Right hindlimb (tissue), 1 donor: ENCODE measurements at regions not wholly inside any gene's neighbourhood (a gene's known extent, or its start where the extent isn't known, plus 50 kb on each side); places are given as distances from the start of the nearest gene placed in this dataset.

ENCODE experiments used
- DNase-seq: peaks from one replicate; pipeline ENCODE4 v3.0.0-alpha.2; 2018

DNA sequence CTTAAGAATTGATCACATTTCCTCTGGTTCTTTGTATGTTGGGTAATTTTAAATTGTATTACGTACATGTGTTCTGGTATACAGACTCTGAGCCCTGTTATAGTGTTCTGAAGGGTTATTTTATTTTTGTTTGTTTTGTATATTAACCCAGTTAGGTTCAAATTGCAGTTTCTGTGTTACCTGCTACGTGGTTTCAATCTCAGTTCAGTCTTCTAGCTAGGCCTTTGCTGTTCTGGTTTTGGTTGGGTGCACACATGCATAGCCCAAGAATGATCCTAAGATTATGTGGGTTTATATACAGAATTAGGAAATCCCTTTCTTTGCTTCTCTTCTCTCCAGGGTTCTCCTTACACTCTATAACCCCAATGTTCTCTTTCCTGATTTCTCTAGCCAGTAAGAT is 161.0 kb downstream of the PPP1R2C start:
- no peak for DNase-seq

DNA sequence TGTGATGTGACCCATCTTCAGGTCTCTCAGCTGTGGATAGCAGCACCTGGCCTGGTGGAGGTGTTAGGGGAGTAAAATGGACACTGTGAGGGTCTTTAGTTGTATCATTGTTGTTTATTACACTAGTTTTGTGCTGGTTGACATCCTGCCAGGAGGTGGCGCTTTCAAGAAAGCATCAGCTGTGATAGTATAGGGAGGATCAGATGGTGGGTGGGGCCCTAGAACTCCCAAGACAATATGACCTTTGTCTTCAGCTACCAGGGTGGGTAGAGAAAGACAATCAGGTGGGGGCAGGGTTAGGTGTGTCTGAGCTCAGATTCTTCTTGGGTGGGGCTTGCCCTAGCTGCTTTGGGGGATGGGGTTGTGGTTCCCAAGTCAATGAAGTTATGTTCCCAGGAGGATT is 162.8 kb downstream of the PPP1R2C start:
- no peak for DNase-seq

DNA sequence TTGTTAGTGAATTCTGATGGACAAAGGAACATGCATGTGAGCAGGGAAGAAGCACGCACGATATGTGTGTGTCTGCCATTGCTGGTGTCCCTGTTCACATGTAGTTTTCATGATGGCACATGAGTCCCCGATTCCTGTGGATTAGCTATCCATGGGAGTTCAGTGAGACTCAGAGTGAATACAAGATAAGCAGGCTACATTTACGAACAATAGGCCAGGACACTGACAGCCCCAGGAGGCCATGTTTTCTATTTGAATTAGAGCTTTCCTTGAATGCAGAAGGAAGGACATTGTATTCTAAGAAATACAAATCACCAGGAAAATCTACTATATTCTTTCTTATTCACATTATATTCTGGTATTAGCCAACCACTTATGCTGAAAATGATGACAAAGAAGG is 171.4 kb downstream of the PPP1R2C start:
- no peak for DNase-seq

DNA sequence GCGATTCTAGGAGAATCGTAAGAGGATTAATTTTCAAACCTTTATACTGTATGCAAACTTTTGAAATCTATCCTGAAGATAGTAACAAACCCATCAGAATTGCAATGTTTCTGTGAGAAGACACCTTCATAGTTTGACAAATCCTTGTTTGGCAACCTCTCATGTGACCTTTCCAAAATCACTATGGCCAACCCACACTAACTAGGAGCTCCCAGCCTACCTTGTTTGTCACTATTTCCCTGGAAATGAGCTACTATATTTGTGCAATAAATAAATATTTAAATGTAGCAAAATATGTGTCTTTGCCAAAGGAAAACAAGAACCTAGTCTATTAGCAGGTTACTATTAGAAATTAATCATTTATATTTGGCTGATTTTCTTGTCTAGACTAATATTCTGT is 173.7 kb downstream of the PPP1R2C start:
- no peak for DNase-seq

DNA sequence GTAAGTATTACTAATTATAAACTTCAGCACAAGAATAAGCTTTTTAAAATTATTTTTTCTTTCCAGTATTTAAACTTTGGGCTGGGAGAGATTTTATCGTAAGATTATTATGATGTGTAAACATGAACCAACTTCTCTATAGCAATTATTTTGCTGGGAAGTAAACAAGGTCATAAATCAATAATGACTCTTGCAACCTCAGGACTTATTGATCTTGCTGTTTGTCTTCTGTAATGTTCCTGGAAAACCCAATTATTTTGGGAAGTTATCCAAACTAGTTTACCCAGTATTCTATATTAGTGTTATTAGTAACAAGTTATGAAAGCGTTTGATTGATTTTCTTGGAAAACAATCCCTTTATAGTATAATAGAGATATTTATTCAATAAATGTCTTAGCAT is 174.9 kb downstream of the PPP1R2C start:
- DNase-seq = no peak

DNA sequence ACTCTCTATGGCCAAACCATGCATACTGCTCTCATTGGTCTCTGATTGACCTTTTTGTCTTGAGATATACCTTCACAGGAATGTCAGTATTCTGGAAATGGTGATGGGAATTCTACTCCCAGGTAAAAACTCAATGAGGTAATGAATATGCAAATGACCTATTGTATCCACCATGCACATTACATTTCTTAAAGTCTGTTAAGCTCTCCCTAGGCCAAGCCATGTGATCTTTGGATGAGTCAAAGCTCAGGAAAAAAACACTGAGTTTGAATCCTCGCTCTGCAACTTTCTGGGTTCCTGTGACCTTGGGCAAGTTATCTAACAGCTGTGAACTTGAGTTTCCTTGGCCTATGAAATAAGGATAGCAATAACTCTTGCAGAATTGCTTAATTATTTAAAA is 175.4 kb downstream of the PPP1R2C start:
- DNase-seq = no peak

DNA sequence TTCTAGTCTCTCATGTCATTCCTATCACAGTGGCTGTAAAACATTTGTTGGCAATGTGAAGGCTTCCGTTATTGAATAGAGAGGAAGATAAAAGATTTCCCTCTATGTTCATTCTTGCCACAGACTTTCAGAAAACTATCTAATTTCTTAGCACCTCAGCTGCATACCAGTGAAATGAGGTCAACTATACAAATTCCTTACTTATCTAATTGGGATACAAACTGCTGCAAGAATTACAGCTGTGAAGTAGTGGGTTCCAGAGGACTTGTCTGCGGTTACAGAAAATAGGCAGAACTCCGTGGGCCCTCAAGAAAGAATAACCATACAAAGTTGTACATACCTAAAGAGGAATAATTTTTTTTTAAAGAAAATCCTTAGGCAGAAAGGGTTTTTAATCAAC is 175.8 kb downstream of the PPP1R2C start:
- DNase-seq = no peak

DNA sequence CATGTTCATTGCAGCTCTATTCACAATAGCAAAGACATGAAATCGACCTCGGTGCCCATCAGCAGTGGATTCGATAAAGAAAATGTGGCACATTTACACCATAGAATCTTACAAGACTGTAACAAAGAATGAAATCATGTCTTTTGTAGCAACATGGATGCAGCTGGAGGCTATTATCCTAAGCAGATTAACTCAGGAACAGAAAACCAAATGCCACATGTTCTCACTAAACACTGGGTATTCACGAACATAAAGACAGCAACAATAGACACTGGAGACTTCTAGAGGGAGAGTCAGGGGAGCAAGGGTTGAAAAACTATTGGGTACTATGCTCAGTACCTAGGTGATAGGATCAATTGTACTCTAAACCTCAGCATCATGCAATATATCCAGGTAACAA is 180.5 kb downstream of the PPP1R2C start:
- no peak for DNase-seq

DNA sequence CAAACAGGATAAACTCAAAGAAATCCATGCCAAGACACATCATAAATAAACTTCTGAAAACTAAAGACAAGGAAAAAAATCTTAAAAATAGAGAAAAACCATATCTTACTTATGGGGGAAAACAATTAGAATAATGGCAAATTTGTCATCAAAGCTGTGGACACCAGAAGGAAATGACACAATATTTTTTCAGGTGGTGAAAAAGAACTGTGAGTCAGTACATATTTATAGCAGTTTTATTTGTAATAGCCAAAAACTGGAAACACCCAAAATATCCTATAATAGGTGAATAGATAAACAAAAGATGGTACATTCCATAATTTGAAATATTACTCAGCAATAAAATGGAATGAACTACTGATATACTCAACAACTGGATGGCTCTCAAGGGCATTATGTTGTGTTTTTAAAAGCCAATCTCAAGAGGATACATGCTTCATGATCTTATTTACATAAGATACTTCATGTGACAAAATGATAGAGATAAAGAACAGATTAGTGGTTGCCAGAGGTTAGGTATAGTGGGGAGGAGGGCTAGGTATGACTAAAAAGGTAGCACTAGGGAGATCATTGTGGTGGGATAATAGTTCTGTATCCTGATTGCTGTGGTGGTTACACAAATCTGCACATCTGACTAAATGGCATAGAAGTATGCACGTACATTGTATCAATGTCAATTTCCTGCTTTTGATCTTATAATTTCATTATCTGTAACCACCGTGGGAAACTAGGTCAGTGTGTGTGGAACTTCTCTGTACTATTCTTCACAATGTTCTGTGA is 191.9 kb downstream of the PPP1R2C start:
- DNase-seq = no peak

DNA sequence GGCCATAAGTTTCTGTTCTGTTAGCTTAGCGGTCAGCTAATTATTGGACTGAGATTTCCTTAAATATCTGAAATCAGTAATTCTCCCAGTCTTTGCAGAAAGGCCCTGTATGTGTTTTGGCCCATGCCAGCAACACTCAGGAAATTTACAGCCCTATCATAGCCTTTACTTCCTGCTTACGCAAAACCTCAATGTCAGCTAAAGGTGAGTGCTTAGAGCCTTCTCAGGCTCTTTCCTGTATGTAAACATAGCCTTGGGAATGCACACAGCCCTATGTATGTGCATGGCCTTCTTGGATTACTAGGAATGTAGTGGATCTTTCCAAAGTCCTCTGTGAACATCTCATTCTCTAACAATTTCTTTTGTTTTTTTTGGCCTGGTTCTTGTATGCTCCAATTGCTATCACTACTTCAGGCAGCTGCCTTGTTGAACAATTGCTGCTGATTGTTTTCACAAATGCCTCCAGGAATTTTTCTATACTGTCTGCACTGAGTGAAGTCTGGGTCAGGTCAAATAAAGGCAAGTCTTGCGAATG is 200.0 kb downstream of the PPP1R2C start:
- DNase-seq = no peak

DNA sequence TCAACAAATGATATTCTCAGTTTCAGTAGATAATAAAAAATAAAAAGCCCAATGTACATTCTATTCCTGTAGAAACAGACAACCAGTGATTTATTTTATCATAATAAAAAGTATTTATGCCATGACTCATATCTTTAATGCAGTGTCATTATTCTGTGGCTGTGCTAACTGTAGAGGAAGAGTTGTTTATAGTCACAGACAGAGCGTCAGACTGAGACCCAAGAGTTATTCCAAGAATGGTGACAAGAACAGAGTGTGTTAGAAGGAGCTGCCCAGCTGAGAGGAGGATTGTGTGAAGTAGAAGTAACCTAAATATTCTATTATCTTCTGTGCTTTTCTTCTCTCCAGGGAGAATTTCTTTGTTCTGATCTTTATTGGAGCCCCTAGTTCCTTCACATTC is 210.7 kb downstream of the PPP1R2C start:
- DNase-seq = no peak

DNA sequence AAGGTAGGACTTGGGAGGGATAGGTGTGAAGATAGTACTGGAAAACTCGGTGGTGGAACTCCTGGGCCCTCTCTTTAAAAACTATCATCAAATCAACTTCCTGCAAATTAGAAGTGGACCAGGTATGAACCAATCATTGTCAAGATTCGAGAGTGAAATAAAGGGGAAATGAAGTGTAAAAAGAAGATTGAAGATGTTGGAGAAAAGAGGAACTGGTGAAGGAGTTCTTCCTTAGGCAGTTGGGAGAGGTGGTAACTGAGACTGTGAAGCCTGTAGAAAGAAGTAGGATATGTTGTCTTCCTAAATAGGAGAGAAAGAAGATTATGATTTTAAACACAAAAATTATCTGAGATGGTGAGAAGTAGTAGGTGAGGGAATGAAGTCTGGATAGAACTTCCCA is 212.2 kb downstream of the PPP1R2C start:
- DNase-seq = no peak

DNA sequence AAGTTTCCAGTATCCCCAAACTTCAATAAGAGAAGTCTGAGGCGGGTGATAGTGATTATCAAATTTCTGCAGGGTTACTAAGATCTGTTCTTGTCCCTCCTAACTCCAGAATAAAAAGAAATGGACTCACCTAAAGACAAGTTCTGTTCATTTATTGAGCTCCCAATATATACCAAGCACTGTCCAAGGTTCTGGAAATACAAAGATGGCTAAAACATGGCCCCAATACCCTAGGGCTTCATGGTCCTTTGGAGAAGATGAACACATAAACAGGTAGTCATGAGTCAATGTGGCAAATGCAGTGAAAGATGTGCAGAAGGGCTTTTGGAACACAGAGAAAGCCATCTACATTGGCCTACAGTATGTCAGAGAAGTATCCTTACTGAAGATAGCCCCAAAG is 231.2 kb downstream of the PPP1R2C start:
- DNase-seq = no peak

DNA sequence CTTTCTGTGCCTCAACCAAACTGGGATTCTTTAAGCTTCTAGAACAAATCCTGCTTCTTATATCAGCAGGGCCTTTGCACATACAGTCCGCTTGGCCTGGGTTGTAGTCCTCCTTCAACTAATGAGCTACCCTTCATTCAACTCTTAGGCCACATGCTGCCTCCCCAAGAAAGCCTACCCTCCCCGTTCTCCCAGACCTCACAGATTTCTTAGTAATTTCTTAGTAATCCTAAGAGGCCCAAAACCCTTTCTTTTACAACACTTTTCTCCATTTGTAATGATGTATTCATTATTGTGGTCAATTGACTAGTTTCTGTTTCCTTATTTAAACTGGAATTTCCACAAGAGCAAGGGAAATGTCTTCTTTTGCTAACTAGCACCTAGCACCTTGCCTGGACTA is 233.1 kb downstream of the PPP1R2C start:
- no peak for DNase-seq

DNA sequence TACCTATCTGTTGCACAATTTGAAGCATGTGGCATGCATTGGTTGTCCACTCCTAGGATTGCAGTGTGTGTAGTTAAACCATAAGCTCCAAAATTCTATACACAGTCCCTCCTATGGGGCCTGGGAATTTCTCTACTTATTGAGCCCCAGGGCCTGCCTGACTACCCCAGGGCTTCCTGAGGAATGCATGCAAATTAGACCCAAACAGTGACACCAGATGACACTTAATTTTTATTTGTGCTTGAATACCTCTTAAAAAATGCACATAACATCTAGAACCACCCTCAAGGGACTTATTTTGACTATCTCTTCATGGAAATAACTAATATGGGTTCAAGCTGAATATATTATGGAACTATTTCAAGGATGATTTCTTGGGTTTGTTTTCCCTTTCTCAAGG is 236.4 kb downstream of the PPP1R2C start:
- DNase-seq = no peak

DNA sequence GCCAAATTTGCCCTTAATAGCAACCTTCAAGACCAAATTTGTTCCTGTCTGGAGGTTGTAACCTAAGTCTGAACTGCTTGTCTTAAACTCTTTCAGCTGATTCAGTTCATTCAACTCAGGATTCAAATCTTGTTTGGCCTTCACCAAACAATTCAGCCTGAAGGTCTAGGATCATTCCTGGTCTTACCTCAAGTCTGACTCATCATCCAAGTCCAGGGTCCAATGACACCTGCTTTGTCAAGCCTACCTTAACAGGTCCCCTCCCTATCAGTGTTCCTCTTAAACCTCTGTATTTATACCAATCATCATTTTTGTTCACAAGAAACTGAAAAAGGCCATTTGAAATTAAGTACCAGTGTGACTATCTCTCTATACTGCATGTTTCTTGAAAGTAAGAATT is 237.8 kb downstream of the PPP1R2C start:
- no peak for DNase-seq

DNA sequence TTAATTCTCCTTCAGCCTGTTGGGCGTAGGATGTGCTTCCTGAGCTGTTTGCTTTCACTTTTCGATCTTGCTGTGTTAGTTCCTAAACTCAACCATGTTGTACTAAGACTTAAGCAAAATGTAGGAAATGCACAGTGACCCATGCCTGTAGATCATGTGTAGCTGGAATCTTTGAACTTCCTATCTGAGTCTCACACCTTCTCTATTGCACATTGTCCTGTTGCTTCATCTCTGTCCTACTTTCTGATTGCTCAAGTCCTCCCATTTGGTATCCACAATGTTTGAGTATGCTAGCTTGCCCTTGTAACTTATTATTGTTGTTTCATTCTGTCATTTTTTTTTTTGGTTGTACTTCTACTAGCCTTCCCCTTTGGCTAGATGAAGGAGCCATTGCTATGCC is 239.6 kb downstream of the PPP1R2C start:
- DNase-seq = no peak

DNA sequence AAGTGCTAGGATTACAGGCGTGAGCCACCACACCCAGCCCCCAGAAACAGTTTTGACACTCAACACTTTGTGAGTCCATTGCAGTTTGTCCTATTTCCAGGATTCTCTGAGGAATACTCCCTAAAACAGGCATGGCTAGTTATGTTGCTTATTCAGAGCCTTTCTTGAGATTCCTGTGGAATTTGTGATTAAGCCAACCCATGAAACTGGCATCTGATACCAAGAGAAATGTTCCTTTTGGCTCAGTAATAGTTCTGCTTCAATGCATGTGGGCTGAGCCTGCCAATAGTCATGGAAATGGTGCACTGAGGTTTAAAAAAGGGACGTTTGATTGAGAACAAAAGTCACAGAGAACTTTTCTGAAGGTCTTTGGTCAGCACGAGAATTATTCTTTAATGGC is 241.7 kb downstream of the PPP1R2C start:
- DNase-seq = no peak

DNA sequence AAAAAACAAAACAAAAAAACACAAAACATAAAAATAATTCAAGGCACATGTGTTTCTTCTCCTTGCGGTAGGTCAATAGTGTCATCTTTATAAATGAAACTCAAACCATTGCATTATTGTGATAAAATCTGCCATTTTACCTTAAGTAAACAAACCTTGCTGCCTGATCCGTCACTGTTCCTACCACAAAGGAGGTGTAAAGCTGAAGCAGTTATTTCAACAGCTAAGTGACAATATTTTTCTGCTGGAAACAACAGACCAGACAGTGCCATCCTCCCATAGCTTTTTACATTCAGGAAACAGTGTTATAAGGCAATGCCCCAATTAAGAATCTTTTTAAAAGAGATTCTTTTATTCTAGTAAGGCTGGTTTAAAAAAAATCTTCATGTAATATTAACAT is 242.7 kb downstream of the PPP1R2C start:
- DNase-seq = no peak

DNA sequence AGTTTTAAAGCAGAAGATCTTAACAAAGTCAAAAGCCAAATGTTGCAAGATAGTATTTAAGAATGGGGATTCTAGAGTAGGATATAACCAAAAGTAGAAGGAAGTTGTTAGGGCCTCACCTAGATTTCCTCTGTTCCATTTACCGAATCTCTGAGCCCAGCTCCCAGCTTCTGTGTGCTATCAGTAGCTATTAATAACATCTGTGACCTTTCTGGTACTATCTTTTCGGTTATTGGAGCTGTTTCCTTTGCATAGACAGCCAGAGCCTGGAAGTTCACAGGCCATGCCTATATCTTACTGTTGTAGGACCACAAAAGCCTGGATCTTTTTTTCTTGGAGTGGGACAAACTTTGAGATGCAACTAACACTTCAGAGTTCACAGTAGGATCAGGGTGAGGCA is 244.2 kb downstream of the PPP1R2C start:
- no peak for DNase-seq

DNA sequence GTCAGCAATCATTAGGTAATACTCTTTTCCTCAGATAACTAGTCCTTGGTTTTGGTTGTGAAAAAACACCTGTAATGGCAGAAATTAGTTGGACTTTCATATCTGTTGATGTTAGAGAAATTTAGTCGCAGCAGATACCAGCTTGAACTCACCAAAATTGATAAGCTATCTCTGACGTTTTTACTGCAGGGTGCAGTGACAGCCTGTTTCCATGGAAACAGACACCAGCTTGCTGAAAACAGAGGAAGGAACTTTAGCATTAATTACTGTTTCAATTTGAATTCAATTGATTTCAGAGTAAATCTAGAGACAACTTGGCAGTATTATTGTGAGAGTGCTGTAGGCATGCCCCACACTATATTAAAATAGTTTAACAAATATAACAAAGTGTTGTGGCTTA is 246.5 kb downstream of the PPP1R2C start:
- DNase-seq = no peak

DNA sequence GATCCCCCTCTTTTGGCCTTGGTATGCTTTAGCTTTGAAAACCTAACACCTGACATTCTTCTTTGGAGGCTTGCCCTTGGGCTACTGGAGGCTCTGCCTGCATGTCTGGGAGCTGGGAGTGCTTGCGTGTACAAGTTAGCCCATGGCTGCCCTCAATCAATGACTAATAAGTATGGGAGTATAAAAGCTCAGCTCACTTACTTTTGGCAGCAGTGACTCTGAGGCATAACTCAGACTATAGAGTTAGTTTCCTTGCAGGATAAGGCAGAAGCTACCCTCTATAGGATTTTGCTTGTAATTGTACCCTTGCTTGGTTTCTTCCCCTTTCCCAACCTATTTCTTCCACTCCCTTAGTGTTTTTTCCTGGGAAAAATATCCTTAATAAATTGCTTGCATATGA is 247.9 kb downstream of the PPP1R2C start:
- peak; percentile 15 for DNase-seq

DNA sequence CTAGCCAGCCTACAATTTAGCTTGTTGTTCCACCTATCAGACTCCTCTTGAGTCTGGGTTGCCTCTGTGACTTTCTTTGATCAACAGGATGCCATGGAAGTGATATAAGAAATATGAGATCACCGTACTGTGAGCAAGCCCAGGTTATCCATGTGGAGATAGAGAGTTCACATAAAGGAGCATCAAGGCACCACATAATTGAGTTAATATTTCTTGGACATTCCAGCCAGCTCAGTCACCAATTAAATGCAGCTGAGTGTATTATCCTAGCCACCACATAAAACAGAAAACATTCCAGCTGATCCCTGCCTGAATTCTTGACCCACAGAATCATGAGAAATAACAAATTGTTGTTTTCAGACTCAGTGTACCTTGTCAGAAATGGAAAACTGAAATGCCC is 253.6 kb downstream of the PPP1R2C start:
- DNase-seq = no peak

DNA sequence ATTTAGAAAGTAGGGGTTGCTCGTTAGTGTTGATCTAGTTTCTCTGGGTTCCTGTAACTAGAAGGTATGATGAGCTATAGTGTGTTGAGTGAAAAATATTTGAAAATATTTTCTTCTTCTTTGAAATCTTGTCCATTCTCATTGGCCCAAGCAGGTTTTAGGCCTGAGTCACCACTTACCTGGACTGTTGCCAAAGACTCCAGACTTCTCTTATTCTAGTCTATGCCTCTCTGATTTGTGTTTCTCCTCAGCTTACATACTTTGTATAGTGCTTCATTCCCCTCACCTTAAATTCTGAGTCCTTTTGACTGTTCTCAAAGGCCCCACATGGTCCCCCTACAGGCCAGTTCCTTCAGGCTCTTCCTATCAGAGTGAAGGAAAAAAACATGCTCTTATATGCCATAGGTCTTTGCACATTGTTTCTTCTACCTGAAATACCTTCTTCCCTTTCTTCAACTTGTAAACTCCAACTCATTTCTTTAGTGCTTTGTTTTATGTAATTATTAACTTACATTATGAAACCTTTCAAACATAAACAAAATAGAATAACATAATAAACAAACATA is 258.2 kb downstream of the PPP1R2C start:
- DNase-seq = no peak

DNA sequence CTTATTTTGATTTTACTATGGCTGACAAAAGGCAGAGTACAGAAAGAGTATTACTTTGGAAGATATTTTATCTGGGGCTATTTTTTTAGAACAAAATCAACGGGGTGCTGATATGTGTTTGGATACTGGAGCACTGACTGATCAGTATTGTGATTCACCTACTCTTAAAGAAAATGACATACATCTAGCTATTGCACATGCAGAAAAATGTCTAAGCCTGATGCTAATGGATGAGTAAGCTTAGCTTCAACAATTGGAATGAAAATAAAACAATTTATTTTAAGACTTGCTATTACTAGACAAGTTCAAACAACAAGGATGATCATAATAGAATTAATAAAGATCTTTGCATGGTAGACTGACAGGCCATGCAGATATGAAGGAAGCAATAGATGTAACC is 262.0 kb downstream of the PPP1R2C start:
- DNase-seq = no peak
